ENCODE measurements at regions not wholly inside any gene's neighbourhood (a gene's known extent, or its start where the extent isn't known, plus 50 kb on each side); places are given as distances from the start of the nearest gene placed in this dataset.
"Not testable (repeated sequence)": the region's sequence is repeated elsewhere in the genome, so short reads cannot be mapped to it uniquely, and the experiment has no call there.

DNA sequence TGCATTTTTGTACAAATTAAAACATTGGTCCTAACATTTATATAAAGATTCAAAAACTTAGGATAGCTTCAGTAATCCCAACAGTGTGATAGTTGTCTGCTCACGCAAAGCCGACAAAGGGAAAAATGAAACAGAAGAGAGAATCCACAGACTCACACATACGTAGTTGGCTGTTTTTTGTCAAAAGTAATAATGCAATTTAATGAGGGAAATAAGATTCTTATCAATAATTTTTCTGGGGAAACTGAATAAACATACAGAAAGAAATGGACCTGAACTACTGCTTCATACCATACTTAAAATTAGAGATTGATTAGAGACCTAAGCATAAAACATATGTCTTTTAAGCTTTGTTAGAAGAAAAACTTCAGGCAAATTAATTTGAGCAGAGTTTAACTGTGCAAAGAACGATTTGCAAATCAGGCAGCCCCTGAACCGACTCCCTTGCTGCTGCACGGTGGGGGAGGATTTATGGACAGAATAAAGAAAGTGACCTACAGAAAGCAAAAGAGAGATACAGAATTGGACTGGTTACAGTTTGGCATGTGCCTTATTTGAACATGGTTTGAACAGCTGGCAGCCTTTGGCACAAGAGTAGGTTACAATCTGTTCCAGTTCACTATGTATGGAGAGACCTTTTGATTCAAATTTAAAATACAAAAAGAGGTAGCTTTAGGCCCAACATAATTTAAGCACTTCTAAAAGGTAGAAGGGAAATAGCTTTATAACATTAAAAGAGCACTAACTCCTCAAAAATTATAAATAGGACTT is 64.9 kb upstream of the CTSV start:
- not testable (repeated sequence) for H2BK12ac ChIP-seq (ENCODE audit: insufficient read length, low read depth, low read length); H4K91ac ChIP-seq (ENCODE audit: insufficient read length, low read depth, low read length); H3K56ac ChIP-seq (ENCODE audit: insufficient read length, low read depth, low read length); H3K4me1 ChIP-seq (ENCODE audit: insufficient read depth, low read length); H3K79me2 ChIP-seq (ENCODE audit: insufficient read depth, low read length); DNase-seq; H3K9me3 Mint-ChIP-seq; H3K27ac Mint-ChIP-seq; H3K27ac ChIP-seq (ENCODE audit: insufficient read length, low read depth, low read length); H2BK20ac ChIP-seq (ENCODE audit: low read depth, low read length, poor library complexity, severe bottlenecking); H3K4me3 Mint-ChIP-seq; H3K27me3 Mint-ChIP-seq (ENCODE audit: low read depth); H3K14ac ChIP-seq (ENCODE audit: insufficient read depth, low read length); H2AFZ ChIP-seq (ENCODE audit: low read length); H3K9me3 ChIP-seq (ENCODE audit: control insufficient read depth, low read depth, low read length); H2BK120ac ChIP-seq (ENCODE audit: low read depth, low read length, poor library complexity, severe bottlenecking); H3K4me2 ChIP-seq (ENCODE audit: insufficient read depth, insufficient read length, low read length); H4K20me1 ChIP-seq (ENCODE audit: control insufficient read depth, insufficient read depth, insufficient read length); H3K4ac ChIP-seq (ENCODE audit: low read depth, low read length); H3K4me1 Mint-ChIP-seq; H3K23me2 ChIP-seq (ENCODE audit: insufficient read length, low read depth, low read length, poor library complexity, severe bottlenecking); H3T11ph ChIP-seq (ENCODE audit: low read length); H3K9ac ChIP-seq (ENCODE audit: extremely low read depth, insufficient read length, low read length); H2BK15ac ChIP-seq (ENCODE audit: low read depth, low read length); H2BK5ac ChIP-seq (ENCODE audit: insufficient read length, low read length); H4K8ac ChIP-seq (replicated peaks; ENCODE audit: insufficient read length, low read depth, low read length); H2AK5ac ChIP-seq (ENCODE audit: insufficient read length, low read length); H3K36me3 Mint-ChIP-seq (ENCODE audit: insufficient read depth in 1 of 3, low read depth in 3 of 3); H4K5ac ChIP-seq (ENCODE audit: insufficient read length, low read depth, low read length); H3K18ac ChIP-seq (ENCODE audit: insufficient read length, low read depth, low read length); H3K27me3 ChIP-seq (ENCODE audit: insufficient read depth, low read length); H3K79me1 ChIP-seq (ENCODE audit: insufficient read depth, low read depth, low read length, poor library complexity, severe bottlenecking); H3K23ac ChIP-seq (ENCODE audit: insufficient read length, low read depth, low read length)
- WGBS (ENCODE audit: extremely low coverage, insufficient read length, low lambda C conversion rate): no CpG with 5 or more reads among the region's 6 CpGs

DNA sequence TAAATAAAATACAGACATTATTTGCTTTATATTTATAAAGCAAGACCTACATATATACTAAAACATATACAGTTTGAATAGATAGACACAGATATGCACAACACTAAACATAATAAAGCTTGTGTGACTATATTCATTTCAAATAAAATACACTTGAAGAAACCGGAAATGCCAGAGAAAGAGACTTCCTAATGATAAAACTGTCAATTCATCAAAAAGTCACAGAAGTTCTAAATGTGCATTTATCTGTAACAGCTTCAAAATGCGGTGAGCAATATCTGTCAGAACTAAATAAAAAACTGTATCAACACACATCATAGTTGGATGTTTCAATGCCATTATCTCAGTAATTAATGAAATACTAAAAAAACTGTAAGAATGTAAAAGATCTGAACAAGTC is 60.6 kb upstream of the CTSV start:
- not testable (repeated sequence) for H3K9me3 Mint-ChIP-seq

More for the DNA sequence above, 60.6 kb upstream of the CTSV start:
- H3K18ac ChIP-seq (ENCODE audit: insufficient read length, low read depth, low read length); H3K9me3 ChIP-seq (ENCODE audit: control insufficient read depth, low read depth, low read length); H3K4me2 ChIP-seq (ENCODE audit: insufficient read depth, insufficient read length, low read length); H3T11ph ChIP-seq (ENCODE audit: low read length); H3K14ac ChIP-seq (ENCODE audit: insufficient read depth, low read length); H3K4me3 Mint-ChIP-seq; H3K4ac ChIP-seq (ENCODE audit: low read depth, low read length); H4K91ac ChIP-seq (ENCODE audit: insufficient read length, low read depth, low read length); H2AK5ac ChIP-seq (ENCODE audit: insufficient read length, low read length); H3K27me3 Mint-ChIP-seq (ENCODE audit: low read depth); H2BK20ac ChIP-seq (ENCODE audit: low read depth, low read length, poor library complexity, severe bottlenecking); H3K79me1 ChIP-seq (ENCODE audit: insufficient read depth, low read depth, low read length, poor library complexity, severe bottlenecking); H3K36me3 Mint-ChIP-seq (ENCODE audit: insufficient read depth in 1 of 3, low read depth in 3 of 3); H2BK12ac ChIP-seq (ENCODE audit: insufficient read length, low read depth, low read length); H3K27ac Mint-ChIP-seq; H3K9ac ChIP-seq (ENCODE audit: extremely low read depth, insufficient read length, low read length); H4K20me1 ChIP-seq (ENCODE audit: control insufficient read depth, insufficient read depth, insufficient read length); H3K4me1 Mint-ChIP-seq; H3K4me1 ChIP-seq (ENCODE audit: insufficient read depth, low read length); H4K8ac ChIP-seq (replicated peaks; ENCODE audit: insufficient read length, low read depth, low read length); H4K5ac ChIP-seq (ENCODE audit: insufficient read length, low read depth, low read length); H3K27ac ChIP-seq (ENCODE audit: insufficient read length, low read depth, low read length); H2BK120ac ChIP-seq (ENCODE audit: low read depth, low read length, poor library complexity, severe bottlenecking); H2BK5ac ChIP-seq (ENCODE audit: insufficient read length, low read length); DNase-seq; H2BK15ac ChIP-seq (ENCODE audit: low read depth, low read length); H2AFZ ChIP-seq (ENCODE audit: low read length); H3K79me2 ChIP-seq (ENCODE audit: insufficient read depth, low read length); H3K23me2 ChIP-seq (ENCODE audit: insufficient read length, low read depth, low read length, poor library complexity, severe bottlenecking); H3K56ac ChIP-seq (ENCODE audit: insufficient read length, low read depth, low read length); H3K27me3 ChIP-seq (ENCODE audit: insufficient read depth, low read length); H3K23ac ChIP-seq (ENCODE audit: insufficient read length, low read depth, low read length): not testable (repeated sequence)
- WGBS (ENCODE audit: extremely low coverage, insufficient read length, low lambda C conversion rate): no CpG with 5 or more reads among the region's 2 CpGs

All from H9 (cell line).